ENCODE measurements at regions not wholly inside any gene's neighbourhood (a gene's known extent, or its start where the extent isn't known, plus 50 kb on each side); places are given as distances from the start of the nearest gene placed in this dataset.

DNA sequence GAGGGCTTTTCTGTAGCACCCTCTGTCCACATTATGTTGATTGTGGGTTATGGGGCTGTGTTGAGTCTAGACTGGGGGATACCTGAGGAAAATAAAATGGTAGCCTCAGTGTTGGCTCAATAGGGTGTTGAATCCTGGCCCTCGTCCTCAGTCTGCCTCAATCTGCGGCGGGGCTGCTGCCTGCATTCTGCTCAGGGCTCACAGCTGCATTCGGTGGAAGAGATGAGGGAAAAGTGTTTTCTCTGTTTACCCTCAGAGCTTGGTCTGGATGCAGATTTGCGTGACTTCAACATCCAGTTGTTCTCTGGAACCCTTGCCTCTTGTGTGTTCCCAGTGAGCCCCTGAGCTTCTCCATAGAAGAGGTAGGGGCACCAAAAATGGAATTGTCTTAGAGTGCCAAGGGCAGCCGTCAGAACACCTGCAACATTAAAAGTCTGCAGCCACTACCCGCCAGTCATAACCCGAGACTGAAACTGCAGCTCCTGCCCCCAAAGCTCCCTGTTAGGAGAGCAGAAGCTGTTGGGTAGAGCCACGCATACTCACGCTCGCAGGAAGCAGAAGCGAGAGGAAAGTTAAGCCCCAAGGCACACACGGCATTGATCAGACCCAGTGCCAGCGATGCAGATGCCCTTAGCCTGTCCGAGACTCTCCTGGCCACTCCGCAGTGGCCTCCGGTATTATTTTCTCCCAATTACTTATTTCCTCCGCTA lies 215.3 kb upstream of the C1orf174 start:
- no peak for DNase-seq (ENCODE audit: low read depth)
- H3K4me3 ChIP-seq (ENCODE audit: low read depth, low read length) = no peak overlapping the region
- TF ChIP-seq, protein P1, sequence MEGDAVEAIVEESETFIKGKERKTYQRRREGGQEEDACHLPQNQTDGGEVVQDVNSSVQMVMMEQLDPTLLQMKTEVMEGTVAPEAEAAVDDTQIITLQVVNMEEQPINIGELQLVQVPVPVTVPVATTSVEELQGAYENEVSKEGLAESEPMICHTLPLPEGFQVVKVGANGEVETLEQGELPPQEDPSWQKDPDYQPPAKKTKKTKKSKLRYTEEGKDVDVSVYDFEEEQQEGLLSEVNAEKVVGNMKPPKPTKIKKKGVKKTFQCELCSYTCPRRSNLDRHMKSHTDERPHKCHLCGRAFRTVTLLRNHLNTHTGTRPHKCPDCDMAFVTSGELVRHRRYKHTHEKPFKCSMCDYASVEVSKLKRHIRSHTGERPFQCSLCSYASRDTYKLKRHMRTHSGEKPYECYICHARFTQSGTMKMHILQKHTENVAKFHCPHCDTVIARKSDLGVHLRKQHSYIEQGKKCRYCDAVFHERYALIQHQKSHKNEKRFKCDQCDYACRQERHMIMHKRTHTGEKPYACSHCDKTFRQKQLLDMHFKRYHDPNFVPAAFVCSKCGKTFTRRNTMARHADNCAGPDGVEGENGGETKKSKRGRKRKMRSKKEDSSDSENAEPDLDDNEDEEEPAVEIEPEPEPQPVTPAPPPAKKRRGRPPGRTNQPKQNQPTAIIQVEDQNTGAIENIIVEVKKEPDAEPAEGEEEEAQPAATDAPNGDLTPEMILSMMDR (conservative IDR thresholded peaks at IDR 0.05; ENCODE audit: low read depth, low read length) = no peak

DNA sequence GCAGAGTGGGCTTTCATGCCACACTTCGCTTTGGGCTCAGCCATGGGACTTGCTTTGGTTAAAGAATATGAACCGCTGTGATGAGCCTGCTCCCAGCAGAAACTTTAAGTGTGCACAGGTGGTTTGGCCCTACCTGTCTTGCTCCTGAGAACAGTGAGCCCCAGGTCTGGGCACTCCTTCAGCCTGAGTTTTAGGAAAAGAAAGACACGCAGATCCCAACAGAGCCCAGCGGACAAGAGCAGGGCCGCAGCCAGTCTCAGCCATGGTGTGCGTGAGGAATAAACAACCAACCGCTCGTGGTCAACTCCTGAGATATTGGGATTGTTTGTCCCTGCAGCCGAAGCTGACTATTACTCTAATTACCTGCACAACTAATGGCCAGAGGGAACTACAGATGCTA lies 217.1 kb upstream of the C1orf174 start:
- TF ChIP-seq, protein P1 (conservative IDR thresholded peaks at IDR 0.05; ENCODE audit: low read depth, low read length) = no peak
- no peak for DNase-seq (ENCODE audit: low read depth)
- H3K4me3 ChIP-seq (ENCODE audit: low read depth, low read length) = no peak overlapping the region

DNA sequence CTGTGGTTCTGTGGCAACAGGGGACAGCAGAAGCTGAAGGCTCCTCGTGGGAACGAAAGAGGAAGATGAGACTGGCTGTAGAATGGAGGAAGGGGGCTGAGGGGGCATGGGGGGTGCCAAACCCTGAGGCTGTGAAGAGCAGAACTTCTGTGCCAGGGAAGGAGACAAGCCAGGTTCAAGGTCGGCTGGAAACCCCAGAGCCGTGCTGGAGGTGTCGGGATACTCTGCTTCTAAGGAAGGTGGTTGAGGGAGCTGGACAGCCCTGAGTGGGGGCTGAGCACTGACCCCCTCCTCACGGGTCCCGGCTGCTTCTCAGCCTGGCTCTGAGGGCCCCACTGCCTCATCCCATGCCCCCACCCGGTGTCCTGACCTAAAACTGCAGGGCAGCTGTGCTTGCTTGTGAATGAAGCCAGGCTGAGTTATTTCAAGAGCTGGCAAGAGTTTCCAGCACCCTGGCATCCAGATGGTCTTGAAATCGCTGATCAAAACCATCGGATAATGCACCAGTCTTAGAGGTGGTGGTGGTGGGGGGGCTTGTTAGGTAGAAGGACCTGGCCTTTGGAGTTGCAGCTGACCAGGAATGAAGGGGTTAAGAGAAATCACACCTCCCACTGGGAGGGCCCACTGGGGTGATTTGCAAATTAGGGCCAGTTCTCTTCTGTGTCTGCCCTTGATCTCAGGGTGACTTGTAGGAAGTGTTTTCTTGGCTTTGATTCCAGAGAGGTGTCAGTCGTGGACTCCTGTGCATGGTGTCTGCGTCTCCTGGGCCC lies 218.9 kb upstream of the C1orf174 start:
- no peak for DNase-seq (ENCODE audit: low read depth)
- H3K4me3 ChIP-seq (ENCODE audit: low read depth, low read length) = no peak overlapping the region
- TF ChIP-seq, protein P1 (conservative IDR thresholded peaks at IDR 0.05; ENCODE audit: low read depth, low read length) = no peak

DNA sequence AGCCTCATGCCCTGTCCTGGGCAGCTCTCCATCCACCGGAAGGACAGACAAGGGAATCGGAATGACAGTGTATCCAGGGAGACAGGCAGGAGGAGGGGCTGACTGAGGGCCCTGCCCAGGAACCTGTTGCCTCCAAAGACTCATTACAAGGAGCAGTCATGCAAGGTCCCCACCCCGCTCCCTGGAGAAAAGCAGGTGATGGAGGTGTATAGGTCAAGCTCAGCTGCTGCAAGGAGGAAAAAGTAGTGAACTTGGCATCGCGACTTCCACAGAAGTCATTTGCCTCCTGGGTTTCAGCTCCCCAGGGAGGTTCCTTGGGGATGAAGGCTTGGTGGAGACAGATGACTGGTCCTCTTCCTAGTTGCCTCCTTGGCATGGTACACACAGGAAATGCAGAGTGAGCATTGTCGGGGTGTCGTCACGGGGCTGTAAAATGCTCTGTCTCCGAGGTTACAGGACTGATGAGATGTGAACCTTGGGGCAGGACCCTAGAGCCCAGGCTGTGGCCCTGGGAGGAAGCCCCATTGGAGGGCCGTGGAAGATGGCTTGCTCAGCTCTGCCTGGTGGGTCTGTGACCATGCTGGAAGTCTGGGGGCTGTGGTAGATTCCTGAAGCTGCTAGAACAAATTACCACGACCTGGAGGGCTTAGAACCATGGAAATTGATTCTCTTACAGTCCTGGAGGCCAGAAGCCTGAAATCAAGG lies 219.6 kb upstream of the C1orf174 start:
- DNase-seq (ENCODE audit: low read depth) = no peak
- TF ChIP-seq, protein P1 (conservative IDR thresholded peaks at IDR 0.05; ENCODE audit: low read depth, low read length) = no peak
- no peak overlapping the region for H3K4me3 ChIP-seq (ENCODE audit: low read depth, low read length)

DNA sequence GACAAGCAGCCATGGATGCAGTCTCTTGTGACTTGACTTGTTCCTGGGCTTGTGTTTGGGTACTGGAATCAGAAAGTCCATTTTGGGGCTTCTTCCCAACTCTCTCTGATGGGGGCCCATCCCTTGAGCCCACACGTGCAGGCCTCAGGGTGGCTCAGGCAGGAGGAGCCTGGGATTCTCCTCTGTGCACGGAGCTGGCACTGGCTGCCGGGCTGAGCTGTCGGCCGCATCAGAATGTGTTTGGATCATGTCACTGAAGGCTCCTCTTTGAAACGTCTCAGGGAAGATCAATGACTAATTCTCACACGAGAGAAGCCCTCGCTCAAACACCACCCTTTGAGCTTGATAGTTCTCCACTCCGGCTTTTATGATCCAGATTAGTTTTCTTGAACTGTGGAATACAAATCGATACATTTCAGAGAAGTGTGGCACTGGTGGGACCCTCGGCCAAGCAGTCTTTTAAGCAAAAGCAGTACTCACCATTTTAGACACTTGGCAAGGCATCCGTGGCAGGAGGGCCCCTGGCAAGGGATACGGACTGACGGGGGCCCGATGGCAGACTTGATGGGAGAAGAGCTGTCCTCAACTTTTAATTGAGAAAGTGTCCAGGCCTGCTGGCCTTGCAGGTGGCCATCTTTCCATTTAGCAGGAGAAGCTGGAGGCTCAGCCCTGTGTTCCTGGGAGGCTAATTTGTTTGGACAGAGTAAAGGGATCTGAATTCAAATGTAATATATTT lies 220.7 kb upstream of the C1orf174 start:
- TF ChIP-seq, protein P1 (conservative IDR thresholded peaks at IDR 0.05; ENCODE audit: low read depth, low read length) = no peak
- H3K4me3 ChIP-seq (ENCODE audit: low read depth, low read length) = no peak overlapping the region
- DNase-seq (ENCODE audit: low read depth) = no peak

DNA sequence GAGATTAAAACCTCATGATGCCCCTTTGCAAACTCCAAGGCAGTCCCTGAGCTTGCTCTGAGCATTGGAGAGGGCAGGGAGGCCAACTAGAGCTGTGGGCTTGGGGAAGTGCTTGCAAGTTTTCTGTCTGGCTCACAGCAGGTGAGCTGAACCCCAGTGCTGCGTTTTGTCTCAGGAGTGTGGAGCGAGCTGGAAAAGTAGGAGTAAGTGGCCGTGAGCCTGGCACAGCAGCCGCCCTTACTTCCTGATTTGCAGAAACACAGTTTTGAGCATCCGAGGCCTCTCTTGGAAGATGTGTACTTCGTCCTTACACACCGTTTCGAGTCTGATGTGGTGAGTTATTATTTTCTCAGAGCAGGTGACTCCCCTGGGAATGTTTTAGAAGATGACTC lies 221.2 kb upstream of the C1orf174 start:
- TF ChIP-seq, protein P1 (conservative IDR thresholded peaks at IDR 0.05; ENCODE audit: low read depth, low read length) = no peak
- DNase-seq (ENCODE audit: low read depth) = no peak
- H3K4me3 ChIP-seq (ENCODE audit: low read depth, low read length) = no peak overlapping the region

Data from choroid plexus epithelial cell (primary cell).